ENCODE measurements at regions not wholly inside any gene's neighbourhood (a gene's known extent, or its start where the extent isn't known, plus 50 kb on each side); places are given as distances from the start of the nearest gene placed in this dataset.

- TF ChIP-seq CTCF (conservative IDR thresholded peaks at IDR 0.05; ENCODE audit: low read depth in 2 of 2), result no peak
- TF ChIP-seq STAT1 (IDR thresholded peaks at IDR 0.05; ENCODE audit: unreplicated experiment), result no peak
- TF ChIP-seq CREB1 (CRISPR knock-in tag; IDR thresholded peaks at IDR 0.05; ENCODE audit: low read depth), result no peak
Measured at GRCh38 chr3:159447841-159448240, 540.8 kb upstream of the IL12A start.
